IMR-90 (cell line): ENCODE measurements at regions not wholly inside any gene's neighbourhood (a gene's known extent, or its start where the extent isn't known, plus 50 kb on each side); places are given as distances from the start of the nearest gene placed in this dataset.
"Not testable (repeated sequence)": the region's sequence is repeated elsewhere in the genome, so short reads cannot be mapped to it uniquely, and the experiment has no call there.

ENCODE experiments used
- ATAC-seq: fragments of 200-7000 bp; cut with Tn5 transposase; 2 replicates; pipeline ENCODE4 v1.9.1; 2020; ENCODE audit warnings: low read depth, mild to moderate bottlenecking, moderate library complexity
- BruUV-seq: library from RNA; stranded (reverse); fragments of 400-500 nt; replicated peaks from 2 replicates; lab custom pipeline; 2021; lab: Mats Ljungman, UMichigan
- CTCF ChIA-PET: fragments of 300-600 bp; formaldehyde crosslinking; extraction: SDS; loops from one replicate; lab custom pipeline; 2021; ENCODE audit warnings: antibody characterized with exemption; lab: Yijun Ruan, JAX
- POLR2A ChIA-PET: fragments of 300-600 bp; sonication (Branson Sonifier 250); formaldehyde crosslinking; loops from one replicate; lab custom pipeline; 2022; ENCODE audit warnings: antibody characterized with exemption; ENCODE audit not compliant: unreplicated experiment; lab: Charles Lee
- DNase-seq: peaks from one replicate; pipeline ENCODE4 v3.0.0; 2013
- H2AFZ ChIP-seq: replicated peaks from 2 replicates; pipeline ENCODE3; 2013; ENCODE audit warnings: low read length, mild to moderate bottlenecking; ENCODE audit not compliant: poor library complexity
- H2AK5ac ChIP-seq: 2 replicates; pipeline ENCODE4 v1.6.1; 2013; ENCODE audit warnings: low read depth, low read length, inconsistent platforms
- H2AK9ac ChIP-seq: replicated peaks from 2 replicates; pipeline ENCODE3; 2013; ENCODE audit warnings: mild to moderate bottlenecking, low read depth, low read length, moderate library complexity; ENCODE audit not compliant: poor library complexity
- H2BK120ac ChIP-seq: 2 replicates; pipeline ENCODE4 v1.6.1; 2013; ENCODE audit warnings: low read depth, low read length, inconsistent platforms
- H2BK15ac ChIP-seq: 3 replicates; pipeline ENCODE4 v1.6.1; 2013; ENCODE audit warnings: low read depth, low read length, inconsistent platforms
- H2BK20ac ChIP-seq: 2 replicates; pipeline ENCODE4 v1.6.1; 2013; ENCODE audit warnings: low read depth, mild to moderate bottlenecking, inconsistent platforms, low read length, moderate library complexity
- H2BK5ac ChIP-seq: 2 replicates; pipeline ENCODE4 v1.6.1; 2013; ENCODE audit warnings: mild to moderate bottlenecking, low read depth, low read length, inconsistent platforms; ENCODE audit not compliant: poor library complexity, severe bottlenecking
- H3K14ac ChIP-seq: replicated peaks from 2 replicates; pipeline ENCODE4 v1.6.1; 2013; ENCODE audit warnings: low read depth, low read length, inconsistent platforms
- H3K18ac ChIP-seq: 2 replicates; pipeline ENCODE4 v1.6.1; 2013; ENCODE audit warnings: low read depth, low read length, control low read depth
- H3K23ac ChIP-seq: 2 replicates; pipeline ENCODE4 v1.6.1; 2013; ENCODE audit warnings: low read depth, low read length, inconsistent platforms
- H3K27ac ChIP-seq: 2 replicates; pipeline ENCODE4 v1.5.1; 2013; ENCODE audit warnings: mild to moderate bottlenecking, control low read depth, low read length; ENCODE audit not compliant: insufficient read depth
- H3K27me3 ChIP-seq: 2 replicates; pipeline ENCODE4 v1.6.1; 2013; ENCODE audit warnings: low read length; ENCODE audit not compliant: control insufficient read depth, insufficient read depth
- H3K36me3 ChIP-seq: 2 replicates; pipeline ENCODE4 v1.6.1; 2013; ENCODE audit warnings: low read length, mixed read lengths; ENCODE audit not compliant: control insufficient read depth, insufficient read depth
- H3K4ac ChIP-seq: 2 replicates; pipeline ENCODE4 v1.6.1; 2013; ENCODE audit warnings: low read depth, low read length, inconsistent platforms
- H3K4me1 ChIP-seq: 2 replicates; pipeline ENCODE4 v1.6.1; 2013; ENCODE audit warnings: low read length, mixed read lengths; ENCODE audit not compliant: control insufficient read depth, insufficient read depth
- H3K4me2 ChIP-seq: 2 replicates; pipeline ENCODE4 v1.6.1; 2013; ENCODE audit warnings: low read depth, mild to moderate bottlenecking, control low read depth, low read length, moderate library complexity
- H3K4me3 ChIP-seq: 2 replicates; pipeline ENCODE4 v1.5.1; 2013; ENCODE audit warnings: low read depth, mild to moderate bottlenecking, control low read depth, low read length, moderate library complexity; ENCODE audit not compliant: insufficient read depth
- H3K56ac ChIP-seq: 2 replicates; pipeline ENCODE4 v1.6.1; 2013; ENCODE audit warnings: low read length, inconsistent platforms; ENCODE audit not compliant: insufficient read depth; ENCODE audit errors: extremely low read depth
- H3K79me1 ChIP-seq, 2 experiments: 2 replicates each; pipeline ENCODE4 v1.6.1; 2013; ENCODE audit warnings: low read length in 2 of 2, inconsistent platforms in 1 of 2, low read depth in 1 of 2
- H3K9ac ChIP-seq: 2 replicates; pipeline ENCODE4 v1.6.1; 2013; ENCODE audit warnings: low read depth, low read length, control low read depth
- H3K9me1 ChIP-seq: 2 replicates; pipeline ENCODE4 v1.6.1; 2013; ENCODE audit warnings: low read length, inconsistent platforms; ENCODE audit not compliant: insufficient read depth
- H3K9me3 ChIP-seq: 2 replicates; pipeline ENCODE4 v1.6.1; 2013; ENCODE audit warnings: low read length; ENCODE audit not compliant: control insufficient read depth, insufficient read depth
- H4K20me1 ChIP-seq: 2 replicates; pipeline ENCODE4 v1.6.1; 2013; ENCODE audit warnings: low read length, inconsistent platforms; ENCODE audit not compliant: insufficient read depth
- H4K5ac ChIP-seq: 2 replicates; pipeline ENCODE4 v1.6.1; 2013; ENCODE audit warnings: mild to moderate bottlenecking, low read depth, low read length, control low read depth
- H4K8ac ChIP-seq, 2 experiments: 2 replicates each; pipeline ENCODE4 v1.6.1; 2013; ENCODE audit warnings: low read depth in 2 of 2, low read length in 2 of 2, control low read depth in 1 of 2, inconsistent platforms in 1 of 2
- H4K91ac ChIP-seq: 2 replicates; pipeline ENCODE4 v1.6.1; 2013; ENCODE audit warnings: low read depth, low read length, inconsistent platforms; ENCODE audit not compliant: insufficient read depth
- CEBPB ChIP-seq: IDR thresholded peaks from 2 replicates; pipeline ENCODE4 v1.6.1; 2012; ENCODE audit warnings: low read depth, low read length, improper control_type of control experiment
- FOS ChIP-seq: fragments of 150-350 bp; IDR thresholded peaks from 2 replicates; pipeline ENCODE4 v1.6.1; 2016; ENCODE audit warnings: low read depth, low read length
- NFE2L2 ChIP-seq: fragments of 150-350 bp; IDR thresholded peaks from 2 replicates; pipeline ENCODE4 v1.6.1; 2016; ENCODE audit warnings: low read depth, mild to moderate bottlenecking, low read length
- POLR2A ChIP-seq: IDR thresholded peaks from 2 replicates; pipeline ENCODE4 v1.6.1; 2012; ENCODE audit warnings: mild to moderate bottlenecking, low read depth, low read length
- WGBS, 2 experiments: methylation state at CpG; one replicate each; pipeline versions ENCODE4 v1.1.5 to v1.1.7; 2013; ENCODE audit warnings: missing lambda C conversion rate in 2 of 2; ENCODE audit not compliant: insufficient read length in 1 of 2; ENCODE audit errors: extremely low coverage in 2 of 2; 5-methylcytosine and 5-hydroxymethylcytosine counted together
- dilution Hi-C: fragments of 300-500 bp; cut with HindIII; formaldehyde crosslinking; loops from one replicate; pipeline ENCODE4 v1.14.3; 2018; ENCODE audit warnings: low sequenced_read_pairs; ENCODE audit not compliant: unreplicated experiment
- in situ Hi-C: fragments of 300-500 bp; cut with MboI; formaldehyde crosslinking; loops from 3 replicates; pipeline ENCODE4 v1.14.3; 2019; ENCODE audit warnings: low sequenced_read_pairs, inconsistent platforms, mixed read lengths
- intact Hi-C: fragments of 100-400 bp; cut with micrococcal nuclease; formaldehyde crosslinking; loops from 2 replicates; pipeline ENCODE4 v1.10.0; 2022

DNA sequence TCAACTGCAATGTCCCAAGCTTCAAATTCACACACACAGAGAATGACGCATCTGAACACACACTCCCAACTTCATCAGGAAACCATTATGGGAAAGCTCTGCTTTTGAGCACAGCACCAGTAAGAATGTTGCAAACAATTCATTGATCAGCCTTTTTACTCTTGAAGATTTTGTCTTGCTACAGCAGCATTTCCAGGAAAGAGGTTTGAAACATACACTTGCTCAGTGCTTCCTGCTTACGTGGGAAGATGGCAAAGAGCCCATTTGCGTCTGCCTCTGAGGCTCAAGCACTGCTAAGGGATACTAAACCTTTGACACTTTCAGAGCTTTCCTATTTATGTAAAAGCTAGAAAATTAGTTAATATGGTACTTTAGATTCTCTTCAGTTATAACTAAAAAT, 77.2 kb upstream of the MON1B start:
- no peaks in the 10 kb centered on the region for H3K27me3 ChIP-seq
- H3K4me2 ChIP-seq, result no peak overlapping the region
- no peak overlapping the region for H3K23ac ChIP-seq
- H3K9me3 ChIP-seq, result no peaks in the 10 kb centered on the region
- no peaks in the 10 kb centered on the region for H3K79me1 ChIP-seq
- no TSS peak for BruUV-seq
- no peaks in the 10 kb centered on the region for H3K4me1 ChIP-seq
- no peak overlapping the region for H3K4me3 ChIP-seq
- no CpG with 5 or more reads among the region's 3 CpGs for WGBS, 2 experiments
- ChIA-PET CTCF (interaction anchor here (0.6 kb wide), 1 partner anchor 21 kb away, joined by 3 read pairs; no protein-coding TSS in a partner anchor), POLR2A (no interaction called here)
- H4K8ac ChIP-seq, result no peak overlapping the region
- no peaks in the 10 kb centered on the region for H4K20me1 ChIP-seq
- no peak overlapping the region for H3K27ac ChIP-seq
- H3K36me3 ChIP-seq, result no peaks in the 10 kb centered on the region
- no peak for TF ChIP-seq NFE2L2
- TF ChIP-seq POLR2A, result no peak
- TF ChIP-seq CEBPB, result no peak
- no peak for TF ChIP-seq FOS
- H2AK9ac ChIP-seq, result no peak overlapping the region
- DNase-seq (no peak), ATAC-seq (no peak)
- no peak overlapping the region for H3K18ac ChIP-seq
- no peak overlapping the region for H2BK5ac ChIP-seq
- dilution Hi-C loops (no loop called here), in situ Hi-C loops (no loop called here), intact Hi-C loops (no loop called here)
- H4K91ac ChIP-seq, result no peak overlapping the region
- no peak overlapping the region for H2BK15ac ChIP-seq
- no peak overlapping the region for H4K5ac ChIP-seq
- no peak overlapping the region for H2BK120ac ChIP-seq
- H2BK20ac ChIP-seq, result no peak overlapping the region
- no peak overlapping the region for H3K4ac ChIP-seq
- H2AK5ac ChIP-seq, result no peak overlapping the region
- no peaks in the 10 kb centered on the region for H3K9me1 ChIP-seq
- H3K14ac ChIP-seq, result no peak overlapping the region
- H2AFZ ChIP-seq, result no peak overlapping the region
- H3K9ac ChIP-seq, result no peak overlapping the region
- no peak overlapping the region for H3K56ac ChIP-seq

DNA sequence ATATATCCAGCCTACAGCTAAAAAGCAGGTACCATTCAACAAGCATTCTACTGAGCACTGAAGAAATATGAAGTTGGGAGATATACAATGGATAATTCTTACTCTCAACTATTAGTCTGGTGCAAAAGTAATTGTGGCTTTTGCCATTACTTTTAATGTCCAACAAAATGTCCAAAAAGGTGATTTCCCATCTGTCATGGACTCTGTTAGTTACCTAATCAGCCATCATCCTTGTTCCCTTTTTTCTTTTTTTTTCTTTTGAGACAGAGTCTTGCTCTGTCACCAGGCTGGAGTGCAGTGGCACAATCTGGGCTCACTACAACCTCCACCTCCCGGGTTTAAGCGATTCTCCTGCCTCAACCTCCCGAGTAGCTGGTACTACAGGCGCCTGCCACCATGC, 76.6 kb upstream of the MON1B start:
- H4K8ac ChIP-seq, H3K9me1 ChIP-seq, H3K27me3 ChIP-seq, CTCF ChIA-PET, ATAC-seq, H2BK15ac ChIP-seq, H2AFZ ChIP-seq, BruUV-seq, H4K5ac ChIP-seq, H2BK20ac ChIP-seq, H3K9me3 ChIP-seq, H2BK5ac ChIP-seq, H3K79me1 ChIP-seq, H3K4me1 ChIP-seq, POLR2A ChIA-PET, H3K4me2 ChIP-seq, in situ Hi-C loops, dilution Hi-C loops, H3K27ac ChIP-seq, H3K4ac ChIP-seq, H3K23ac ChIP-seq, H4K91ac ChIP-seq, H3K9ac ChIP-seq, DNase-seq, H2BK120ac ChIP-seq, H2AK9ac ChIP-seq, H3K56ac ChIP-seq, H3K18ac ChIP-seq, H4K20me1 ChIP-seq, H3K36me3 ChIP-seq, H3K4me3 ChIP-seq, intact Hi-C loops, H3K14ac ChIP-seq, H2AK5ac ChIP-seq: not testable (repeated sequence)
- no CpG with 5 or more reads among the region's 4 CpGs for WGBS, 2 experiments
